ENCODE measurements at regions not wholly inside any gene's neighbourhood (a gene's known extent, or its start where the extent isn't known, plus 50 kb on each side); places are given as distances from the start of the nearest gene placed in this dataset.

DNA sequence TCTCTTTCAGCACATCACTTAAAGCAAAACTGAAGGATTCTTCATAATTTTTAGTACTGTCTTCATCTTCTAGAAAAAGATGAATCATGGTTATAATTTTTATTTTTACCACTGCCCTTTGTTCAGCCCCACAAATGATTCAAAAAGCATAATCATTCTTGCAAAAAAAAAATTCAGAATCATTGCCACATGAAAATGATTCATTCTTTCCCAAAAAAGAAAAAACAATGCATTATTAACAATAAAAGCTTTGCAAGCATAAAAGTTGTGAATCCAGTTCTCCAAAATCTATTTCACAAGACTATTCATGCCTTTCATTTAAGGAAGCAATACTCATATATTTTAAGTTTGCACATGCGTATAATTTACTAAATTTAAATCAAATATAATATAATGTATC lies 204.8 kb downstream of the RBM43 start:
- TF ChIP-seq, protein P1, sequence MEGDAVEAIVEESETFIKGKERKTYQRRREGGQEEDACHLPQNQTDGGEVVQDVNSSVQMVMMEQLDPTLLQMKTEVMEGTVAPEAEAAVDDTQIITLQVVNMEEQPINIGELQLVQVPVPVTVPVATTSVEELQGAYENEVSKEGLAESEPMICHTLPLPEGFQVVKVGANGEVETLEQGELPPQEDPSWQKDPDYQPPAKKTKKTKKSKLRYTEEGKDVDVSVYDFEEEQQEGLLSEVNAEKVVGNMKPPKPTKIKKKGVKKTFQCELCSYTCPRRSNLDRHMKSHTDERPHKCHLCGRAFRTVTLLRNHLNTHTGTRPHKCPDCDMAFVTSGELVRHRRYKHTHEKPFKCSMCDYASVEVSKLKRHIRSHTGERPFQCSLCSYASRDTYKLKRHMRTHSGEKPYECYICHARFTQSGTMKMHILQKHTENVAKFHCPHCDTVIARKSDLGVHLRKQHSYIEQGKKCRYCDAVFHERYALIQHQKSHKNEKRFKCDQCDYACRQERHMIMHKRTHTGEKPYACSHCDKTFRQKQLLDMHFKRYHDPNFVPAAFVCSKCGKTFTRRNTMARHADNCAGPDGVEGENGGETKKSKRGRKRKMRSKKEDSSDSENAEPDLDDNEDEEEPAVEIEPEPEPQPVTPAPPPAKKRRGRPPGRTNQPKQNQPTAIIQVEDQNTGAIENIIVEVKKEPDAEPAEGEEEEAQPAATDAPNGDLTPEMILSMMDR (IDR thresholded peaks at IDR 0.05) = no peak
- TF ChIP-seq EZH2 (IDR thresholded peaks at IDR 0.05) (no peak), EZH2phosphoT487 (IDR thresholded peaks at IDR 0.05) (no peak)
